Hematopoietic multipotent progenitor cell treated with erythropoietin and hydrocortisone succinate and interleukin-3 and kit ligand, for 4 days (in vitro differentiated cells): ENCODE measurements at regions not wholly inside any gene's neighbourhood (a gene's known extent, or its start where the extent isn't known, plus 50 kb on each side); places are given as distances from the start of the nearest gene placed in this dataset.

ENCODE experiments used
- DNase-seq: peaks from one replicate; pipeline ENCODE4 v3.0.0-alpha.2; 2015

DNA sequence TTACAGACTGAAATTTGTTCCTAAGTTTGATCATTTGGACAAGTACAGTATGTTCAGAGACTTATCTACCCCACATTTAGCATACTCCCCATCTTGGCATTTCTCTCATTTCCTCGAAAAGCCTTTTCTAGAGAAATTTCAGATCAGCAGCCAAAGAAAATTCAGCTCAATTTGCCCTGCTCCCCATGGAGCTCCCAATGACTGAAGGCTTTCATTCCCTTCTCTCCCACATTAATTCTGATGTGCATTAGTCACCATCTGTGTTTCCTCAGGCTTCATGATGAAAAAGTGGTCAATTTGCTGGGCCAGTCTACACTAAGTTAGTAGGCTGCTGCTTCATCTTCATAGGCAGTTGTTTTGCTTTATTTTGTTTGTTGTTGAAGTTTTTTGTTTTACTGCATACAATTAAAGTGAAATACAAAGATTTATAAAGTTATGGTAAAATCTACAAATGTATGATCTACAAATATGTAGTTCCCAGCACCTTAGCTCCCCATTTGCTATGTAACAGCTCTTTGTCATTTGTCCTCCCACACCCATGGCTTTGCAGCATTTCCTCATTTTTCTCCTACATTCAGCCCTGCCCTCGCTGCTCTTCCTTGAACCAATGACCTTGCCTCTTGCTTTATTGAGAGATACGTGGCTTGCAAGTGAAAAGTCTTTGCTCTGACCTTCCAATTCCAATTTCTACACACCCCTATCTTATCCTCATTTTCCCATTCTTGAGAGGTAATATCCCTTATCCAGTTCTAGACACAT lies 193.9 kb downstream of the ANAPC10 start:
- no peak for DNase-seq

DNA sequence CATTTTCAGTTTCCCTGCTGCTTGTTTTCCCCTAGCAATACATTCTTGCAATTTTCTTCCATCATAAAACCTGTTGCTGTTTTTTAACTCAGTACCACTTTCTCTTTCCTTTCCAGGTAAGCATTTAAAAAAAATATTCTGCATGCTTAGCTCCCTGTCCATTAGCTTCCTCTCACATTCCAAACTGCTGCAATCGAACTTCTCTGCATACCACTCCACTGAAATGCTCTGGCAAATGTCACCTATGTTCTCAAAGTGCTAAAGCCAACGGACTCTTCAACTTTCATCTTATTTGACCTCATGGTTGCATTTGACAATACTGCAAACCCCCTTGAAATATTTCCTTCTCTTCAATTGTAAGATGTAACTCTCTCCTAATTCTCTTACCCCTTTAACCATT lies 192.7 kb downstream of the ANAPC10 start:
- no peak for DNase-seq

DNA sequence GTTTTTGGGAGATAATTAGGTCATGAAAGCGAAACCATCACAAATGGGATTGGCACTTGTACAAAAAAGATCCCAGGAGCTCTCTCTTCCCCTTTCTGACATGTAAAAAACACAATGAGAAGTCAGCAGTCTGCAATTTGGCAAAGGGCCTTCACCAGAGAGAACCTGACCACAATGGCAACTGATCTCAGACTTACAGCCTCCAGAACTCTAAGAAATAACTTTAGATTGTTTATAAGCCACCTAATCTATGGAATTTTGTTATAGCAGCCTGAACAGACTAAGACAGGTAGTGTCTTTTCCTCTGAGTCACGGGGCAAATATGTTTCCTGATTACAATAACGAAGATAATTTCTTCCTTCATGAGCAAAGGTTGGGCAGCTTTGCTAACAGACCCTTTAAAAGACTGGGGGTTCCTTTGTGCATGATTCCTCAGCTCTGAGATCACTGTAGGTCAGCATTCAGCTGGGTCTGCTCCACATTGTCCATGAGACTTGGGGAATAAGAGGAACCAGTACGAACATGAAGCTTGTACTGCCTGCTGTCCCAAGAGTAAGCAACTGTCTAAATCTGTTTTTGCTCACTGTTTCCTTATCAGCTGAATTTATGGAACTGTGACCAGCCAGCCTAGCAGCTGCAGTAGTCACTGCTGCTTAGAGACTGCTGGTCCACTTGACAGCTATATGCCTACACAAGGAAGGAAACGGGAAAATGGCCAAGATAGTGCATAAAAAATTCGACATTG lies 191.6 kb downstream of the ANAPC10 start:
- DNase-seq, result peak; percentile 51

DNA sequence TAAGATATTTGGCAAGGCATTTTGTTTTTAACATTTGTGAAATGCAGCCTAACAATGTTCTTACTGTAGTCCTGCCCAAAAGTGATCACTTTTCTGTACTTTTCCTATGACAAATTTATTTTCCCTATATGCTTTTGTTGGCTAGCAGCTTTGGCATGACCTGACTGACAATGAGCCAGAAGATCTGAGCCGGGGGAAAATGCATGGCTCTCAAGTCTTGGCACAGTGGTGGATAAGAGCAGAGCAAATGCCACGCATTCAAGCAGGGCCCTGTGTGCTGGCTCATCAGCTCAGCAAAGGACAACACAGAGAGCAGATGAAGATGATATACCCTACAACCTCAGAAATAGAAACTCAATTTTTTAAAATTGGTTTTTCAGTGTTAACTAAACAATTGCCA lies 187.3 kb downstream of the ANAPC10 start:
- no peak for DNase-seq
